IPS-NIHi7 (cell line): ENCODE measurements at regions not wholly inside any gene's neighbourhood (a gene's known extent, or its start where the extent isn't known, plus 50 kb on each side); places are given as distances from the start of the nearest gene placed in this dataset.

Source experiments
- DNase-seq: peaks from one replicate; pipeline ENCODE4 v3.0.0; 2012; ENCODE audit warnings: mixed read lengths; ENCODE audit errors: extremely low spot score

- DNase-seq: no peak
Measured at GRCh38 chr2:188851311-188851710, 122.9 kb upstream of the COL3A1 start.

DNA sequence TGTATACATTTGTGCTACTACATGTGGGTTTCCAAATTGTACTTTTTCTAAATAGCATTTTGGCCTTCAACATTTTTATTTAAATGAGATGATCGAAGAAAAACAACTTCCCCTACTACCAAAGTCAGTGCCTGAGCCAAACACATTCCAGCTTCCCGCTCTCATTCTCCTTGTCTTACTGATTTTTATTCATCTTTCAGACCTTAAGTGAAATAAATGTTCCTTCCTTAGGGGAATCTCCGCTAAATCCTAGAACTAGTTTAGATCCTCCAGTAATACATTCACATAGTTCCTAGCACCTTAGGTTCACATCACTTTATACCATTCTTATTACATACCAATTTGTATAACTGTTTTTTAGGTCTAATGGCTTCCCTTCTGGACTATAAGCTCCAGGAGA lies 122.3 kb upstream of the COL3A1 start:
- DNase-seq: no peak

DNA sequence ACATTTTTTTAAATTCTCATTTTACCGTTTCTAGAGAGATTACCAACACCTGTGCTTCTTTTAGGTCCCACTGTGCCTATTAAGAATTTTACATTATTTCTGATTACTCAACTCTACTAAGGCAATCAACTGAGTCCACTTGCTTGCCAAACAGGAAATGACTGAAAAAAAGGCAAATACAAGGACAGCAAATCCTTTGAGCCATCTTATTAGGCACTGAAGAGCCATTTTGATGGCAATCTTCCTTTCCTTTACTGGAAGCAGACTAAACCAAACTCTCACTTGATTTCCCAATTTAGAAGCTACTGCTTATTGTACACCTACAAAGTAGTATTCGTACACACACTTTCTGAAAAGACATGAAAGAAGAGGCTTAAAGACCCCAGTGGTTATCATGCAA lies 121.4 kb upstream of the COL3A1 start:
- no peak for DNase-seq

DNA sequence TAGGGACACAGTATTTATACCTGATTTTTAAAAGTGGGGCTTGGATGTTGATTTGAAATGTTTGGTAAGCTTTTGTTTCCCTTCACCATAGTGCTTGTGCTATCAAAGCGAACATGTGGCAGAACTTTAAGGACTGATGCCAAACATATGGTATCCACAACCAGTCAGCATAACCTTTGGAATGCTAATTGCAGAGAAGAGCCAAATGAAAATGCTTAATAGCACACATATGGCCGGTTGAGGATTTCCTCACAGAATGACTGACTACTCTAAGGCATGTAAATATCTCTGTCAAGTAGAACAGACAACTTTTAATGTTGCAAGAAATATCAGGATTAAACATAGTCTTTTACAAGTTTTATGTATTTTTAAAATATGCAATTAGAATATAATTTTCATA lies 120.9 kb upstream of the COL3A1 start:
- DNase-seq: no peak

GRCh38 chr2:188865681-188866080 lies 108.5 kb upstream of the COL3A1 start:
- no peak for DNase-seq

- peak; percentile 34 for DNase-seq
Measured at GRCh38 chr2:188869550-188869949, 104.6 kb upstream of the COL3A1 start.

- no peak for DNase-seq
Measured at GRCh38 chr2:188870289-188870688, 103.9 kb upstream of the COL3A1 start.

DNA sequence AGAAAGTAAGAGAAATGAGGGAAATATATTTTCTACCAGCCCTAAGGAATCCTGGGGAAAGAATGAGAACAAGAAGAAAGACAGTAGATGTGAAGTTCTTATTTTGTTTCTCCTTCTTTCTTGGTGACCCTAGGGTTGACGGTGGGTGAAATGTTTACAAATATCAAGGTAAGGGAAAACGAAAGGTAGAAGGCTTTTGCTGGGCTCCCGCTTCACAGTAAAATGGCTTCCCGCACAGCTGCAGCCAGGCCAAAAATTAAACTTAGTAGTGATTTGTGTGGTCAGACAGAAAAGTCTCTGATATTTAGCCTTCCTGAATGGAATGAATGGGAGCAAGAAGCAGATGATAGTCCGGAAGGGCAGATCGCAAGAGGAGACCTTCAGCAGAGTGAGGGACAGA lies 99.1 kb upstream of the COL3A1 start:
- DNase-seq: no peak

DNA sequence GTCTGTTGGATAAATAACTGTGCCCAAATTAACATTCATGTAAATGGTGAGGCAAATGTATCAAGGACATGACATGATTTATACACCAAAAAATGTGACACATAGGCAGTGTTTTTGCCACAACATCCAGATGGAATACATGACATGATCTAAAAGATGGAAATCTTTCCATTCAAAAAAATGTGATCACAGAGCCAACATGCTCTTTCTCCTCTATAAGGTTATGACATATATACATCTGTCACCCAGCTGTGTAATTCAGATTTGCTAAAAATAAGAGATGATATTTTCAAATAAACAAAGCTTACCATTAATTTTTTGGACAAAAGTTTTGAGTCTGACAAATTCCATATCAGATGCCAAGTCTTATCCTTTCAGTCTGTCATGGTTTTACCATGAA lies 95.5 kb upstream of the COL3A1 start:
- no peak for DNase-seq

DNA sequence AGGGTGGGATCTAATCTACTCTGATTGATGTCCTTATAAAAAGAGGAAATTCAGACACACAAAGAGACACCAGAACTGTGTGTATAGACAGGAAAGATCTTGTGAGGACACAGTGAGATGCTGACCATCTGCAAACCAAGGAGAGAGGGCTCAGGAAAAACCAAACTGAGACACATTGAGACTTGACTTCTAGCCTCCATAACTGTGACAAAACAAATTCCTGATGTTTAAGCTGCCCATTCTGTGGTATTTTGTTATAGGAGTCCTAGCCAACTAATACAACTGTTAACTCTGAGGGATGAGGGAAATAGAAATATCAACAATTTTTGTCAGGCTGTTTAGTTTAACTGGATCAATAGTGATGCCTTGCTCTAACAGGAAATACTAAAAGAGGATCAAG lies 93.4 kb upstream of the COL3A1 start:
- DNase-seq: no peak

DNA sequence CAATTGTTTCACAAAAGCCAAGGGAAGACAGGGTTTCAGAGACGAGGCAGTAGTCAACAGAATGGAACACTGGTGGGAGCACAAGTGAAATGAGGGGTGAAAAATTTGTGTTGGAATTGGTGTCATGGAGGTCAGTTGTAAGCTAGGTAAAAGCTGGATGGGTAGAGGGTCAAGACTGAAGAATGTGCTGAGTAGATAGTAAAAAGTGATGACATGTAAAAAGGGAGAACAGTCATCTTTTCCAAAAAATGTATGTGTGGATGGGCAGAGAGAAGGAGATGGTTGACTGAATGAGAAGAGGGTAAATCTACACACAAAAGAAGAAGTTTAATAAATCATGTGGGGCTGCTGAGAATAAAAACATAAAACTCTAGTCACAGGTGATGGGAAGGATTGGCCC lies 92.7 kb upstream of the COL3A1 start:
- DNase-seq: no peak

- no peak for DNase-seq
Measured at GRCh38 chr2:188884046-188884445, 90.1 kb upstream of the COL3A1 start.

- no peak for DNase-seq
Measured at GRCh38 chr2:188884517-188884916, 89.7 kb upstream of the COL3A1 start.

DNA sequence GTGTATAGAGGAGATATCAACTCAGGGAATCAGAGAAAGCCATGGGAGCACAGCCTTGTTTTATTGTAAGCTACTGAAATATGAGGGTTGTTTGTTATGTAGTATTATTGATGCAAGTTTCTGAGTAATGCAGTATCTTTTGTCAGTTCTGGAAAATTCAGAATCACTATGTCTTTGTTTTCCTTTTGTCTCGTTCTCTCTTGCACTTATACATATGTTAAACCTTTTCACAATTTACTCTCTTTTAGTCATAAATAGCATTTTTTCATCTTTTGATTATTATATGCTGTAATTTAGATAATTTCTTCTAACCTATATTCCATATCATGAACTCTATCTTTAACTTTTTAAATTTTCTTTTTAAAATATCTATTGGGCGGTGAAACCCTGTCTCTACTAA lies 85.0 kb upstream of the COL3A1 start:
- DNase-seq: no peak

- DNase-seq: no peak
Measured at GRCh38 chr2:188890755-188891154, 83.4 kb upstream of the COL3A1 start.

- DNase-seq: no peak
Measured at GRCh38 chr2:188892636-188893035, 81.5 kb upstream of the COL3A1 start.

DNA sequence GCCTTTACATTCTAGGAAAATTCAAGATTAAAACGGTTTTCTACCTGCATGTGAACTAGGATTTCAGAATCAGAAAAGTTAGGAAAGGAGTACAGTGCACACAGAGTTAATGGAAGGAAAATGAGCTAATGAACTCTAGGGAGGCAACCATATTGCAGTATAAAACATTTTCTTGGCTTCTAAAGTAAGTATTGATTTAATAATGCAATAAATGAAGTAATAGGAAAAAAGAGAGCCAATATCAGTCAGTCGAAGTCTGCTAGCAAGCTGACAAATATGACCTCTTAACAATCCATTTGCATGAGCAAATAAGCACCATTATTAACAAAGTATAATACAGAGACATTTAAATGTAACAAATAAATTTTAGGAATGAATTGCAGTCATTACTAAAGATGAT lies 80.2 kb upstream of the COL3A1 start:
- no peak for DNase-seq

DNA sequence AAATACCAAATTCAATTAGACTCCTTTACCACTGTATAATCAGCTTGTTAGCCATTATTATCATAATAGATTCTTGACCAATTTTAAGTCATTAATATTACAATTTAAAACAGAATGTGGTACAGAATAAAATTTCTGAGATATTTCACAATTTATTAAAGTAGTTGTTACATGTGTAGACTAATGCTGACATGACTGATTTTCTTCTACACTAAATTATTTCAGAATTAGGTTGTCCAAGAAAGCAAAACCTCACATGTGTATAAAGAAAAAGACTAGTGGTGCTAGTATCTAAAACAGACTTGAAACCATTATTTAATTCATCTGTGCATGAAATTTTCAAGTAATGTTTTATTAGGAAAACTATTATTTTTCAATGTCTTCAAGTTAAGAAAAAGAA lies 79.2 kb upstream of the COL3A1 start:
- DNase-seq: no peak

- DNase-seq: no peak
Measured at GRCh38 chr2:188897096-188897495, 77.1 kb upstream of the COL3A1 start.

DNA sequence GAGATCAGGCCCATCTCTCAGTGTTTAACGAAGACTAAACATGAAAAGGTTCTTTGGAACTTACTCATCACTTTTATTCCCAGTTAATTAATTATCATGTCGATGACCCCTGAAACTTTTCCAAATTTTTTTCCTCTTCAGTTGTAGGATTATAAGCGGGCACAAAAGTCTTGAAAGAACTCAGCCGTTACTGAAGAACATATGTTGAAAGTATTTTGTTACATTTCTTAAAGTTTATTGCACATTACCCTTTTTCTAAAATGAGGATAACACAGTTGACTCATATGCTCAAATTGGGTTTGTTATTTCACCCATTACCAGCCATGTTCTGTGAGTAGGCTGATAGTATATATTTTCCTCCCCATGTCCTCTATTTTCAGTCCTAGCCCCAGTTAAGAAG lies 75.9 kb upstream of the COL3A1 start:
- DNase-seq: no peak

GRCh38 chr2:188902901-188903491 lies 71.2 kb upstream of the COL3A1 start:
- DNase-seq: peak; percentile 11

GRCh38 chr2:188903740-188904139 lies 70.4 kb upstream of the COL3A1 start:
- DNase-seq: no peak

- no peak for DNase-seq
Measured at GRCh38 chr2:188909036-188909435, 65.1 kb upstream of the COL3A1 start.

- DNase-seq: no peak
Measured at GRCh38 chr2:188916736-188917135, 57.4 kb upstream of the COL3A1 start.

- DNase-seq: no peak
Measured at GRCh38 chr2:188917632-188918031, 56.5 kb upstream of the COL3A1 start.
